ENCODE measurements at regions not wholly inside any gene's neighbourhood (a gene's known extent, or its start where the extent isn't known, plus 50 kb on each side); places are given as distances from the start of the nearest gene placed in this dataset.

GRCh38 chr9:102035929-102036328 is 297.5 kb upstream of the GRIN3A start:
- Histone ChIP-seq H3K27me3 (ENCODE audit: control insufficient read depth, insufficient read depth, low read length) (no peaks in the 10 kb centered on the region), H3K36me3 (ENCODE audit: control insufficient read depth, insufficient read depth, low read length) (no peaks in the 10 kb centered on the region), H3K9me3 (ENCODE audit: control insufficient read depth in 2 of 2, low read length in 2 of 2) (peaks cover 0 to 2% of the 10 kb centered on the region in 2 experiments), H3K4me3 (ENCODE audit: low read depth, low read length) (no peak overlapping the region), H3K4me1 (ENCODE audit: control insufficient read depth, insufficient read depth, low read length, poor library complexity, severe bottlenecking) (no peaks in the 10 kb centered on the region), H3K27ac (ENCODE audit: insufficient read depth, low read length, poor library complexity, severe bottlenecking) (no peak overlapping the region)
- peak in 1 of 3 donors; percentile 1 for DNase-seq
- Mint-ChIP-seq H3K27ac (no peak overlapping the region), H3K36me3 (no peaks in the 10 kb centered on the region), H3K9me3 (peaks cover 0 to 3% (median 0%) of the 10 kb centered on the region in 7 donors), H3K4me3 (no peak overlapping the region), H3K27me3 (no peaks in the 10 kb centered on the region), H3K4me1 (no peaks in the 10 kb centered on the region)
- ATAC-seq (ENCODE audit: low read depth in 2 of 2) = no peak

GRCh38 chr9:102032614-102033013 is 294.2 kb upstream of the GRIN3A start:
- no peak for DNase-seq
- H3K4me1 Mint-ChIP-seq = no peaks in the 10 kb centered on the region
- Histone ChIP-seq H3K36me3 (ENCODE audit: control insufficient read depth, insufficient read depth, low read length) (no peaks in the 10 kb centered on the region), H3K27me3 (ENCODE audit: control insufficient read depth, insufficient read depth, low read length) (no peaks in the 10 kb centered on the region), H3K9me3 (ENCODE audit: control insufficient read depth in 2 of 2, low read length in 2 of 2) (peaks cover 0 to 2% of the 10 kb centered on the region in 2 experiments), H3K4me1 (ENCODE audit: control insufficient read depth, insufficient read depth, low read length, poor library complexity, severe bottlenecking) (no peaks in the 10 kb centered on the region), H3K27ac (ENCODE audit: insufficient read depth, low read length, poor library complexity, severe bottlenecking) (no peak overlapping the region), H3K4me3 (ENCODE audit: low read depth, low read length) (no peak overlapping the region)
- H3K27ac Mint-ChIP-seq = no peak overlapping the region
- peaks cover 4% of the 10 kb centered on the region for H3K27me3 Mint-ChIP-seq
- peak overlapping the region in 1 of 4 donors; percentile 10 for H3K4me3 Mint-ChIP-seq
- peaks cover 0 to 3% (median 0%) of the 10 kb centered on the region in 7 donors for H3K9me3 Mint-ChIP-seq
- no peak for ATAC-seq (ENCODE audit: low read depth in 2 of 2)
- H3K36me3 Mint-ChIP-seq = no peaks in the 10 kb centered on the region

- DNase-seq (no peak), ATAC-seq (ENCODE audit: low read depth in 2 of 2) (no peak)
- H3K4me1 Mint-ChIP-seq = no peaks in the 10 kb centered on the region
- Histone ChIP-seq H3K27ac (ENCODE audit: insufficient read depth, low read length, poor library complexity, severe bottlenecking) (no peak overlapping the region), H3K36me3 (ENCODE audit: control insufficient read depth, insufficient read depth, low read length) (no peaks in the 10 kb centered on the region), H3K9me3 (ENCODE audit: control insufficient read depth in 2 of 2, low read length in 2 of 2) (no peaks in the 10 kb centered on the region), H3K4me1 (ENCODE audit: control insufficient read depth, insufficient read depth, low read length, poor library complexity, severe bottlenecking) (no peaks in the 10 kb centered on the region), H3K4me3 (ENCODE audit: low read depth, low read length) (no peak overlapping the region), H3K27me3 (ENCODE audit: control insufficient read depth, insufficient read depth, low read length) (no peaks in the 10 kb centered on the region)
- peaks cover 0 to 12% (median 3%) of the 10 kb centered on the region in 7 donors for H3K9me3 Mint-ChIP-seq
- H3K27me3 Mint-ChIP-seq = no peaks in the 10 kb centered on the region
- H3K4me3 Mint-ChIP-seq = no peak overlapping the region
- no peak overlapping the region for H3K27ac Mint-ChIP-seq
- H3K36me3 Mint-ChIP-seq = no peaks in the 10 kb centered on the region
Observed at GRCh38 chr9:102000956-102001355, 262.5 kb upstream of the GRIN3A start.

GRCh38 chr9:101999441-101999840 is 261.0 kb upstream of the GRIN3A start:
- Histone ChIP-seq H3K36me3 (ENCODE audit: control insufficient read depth, insufficient read depth, low read length) (no peaks in the 10 kb centered on the region), H3K27me3 (ENCODE audit: control insufficient read depth, insufficient read depth, low read length) (no peaks in the 10 kb centered on the region), H3K4me1 (ENCODE audit: control insufficient read depth, insufficient read depth, low read length, poor library complexity, severe bottlenecking) (no peaks in the 10 kb centered on the region), H3K9me3 (ENCODE audit: control insufficient read depth in 2 of 2, low read length in 2 of 2) (no peaks in the 10 kb centered on the region), H3K27ac (ENCODE audit: insufficient read depth, low read length, poor library complexity, severe bottlenecking) (no peak overlapping the region), H3K4me3 (ENCODE audit: low read depth, low read length) (no peak overlapping the region)
- H3K9me3 Mint-ChIP-seq = peaks cover 0 to 12% (median 3%) of the 10 kb centered on the region in 7 donors
- no peak for DNase-seq
- no peaks in the 10 kb centered on the region for H3K36me3 Mint-ChIP-seq
- ATAC-seq (ENCODE audit: low read depth in 2 of 2) = no peak
- H3K27ac Mint-ChIP-seq = no peak overlapping the region
- H3K4me3 Mint-ChIP-seq = no peak overlapping the region
- no peaks in the 10 kb centered on the region for H3K27me3 Mint-ChIP-seq
- H3K4me1 Mint-ChIP-seq = no peaks in the 10 kb centered on the region

GRCh38 chr9:101995231-101995630 is 256.8 kb upstream of the GRIN3A start:
- Histone ChIP-seq H3K9me3 (ENCODE audit: control insufficient read depth in 2 of 2, low read length in 2 of 2) (no peaks in the 10 kb centered on the region), H3K27ac (ENCODE audit: insufficient read depth, low read length, poor library complexity, severe bottlenecking) (no peak overlapping the region), H3K36me3 (ENCODE audit: control insufficient read depth, insufficient read depth, low read length) (no peaks in the 10 kb centered on the region), H3K27me3 (ENCODE audit: control insufficient read depth, insufficient read depth, low read length) (no peaks in the 10 kb centered on the region), H3K4me1 (ENCODE audit: control insufficient read depth, insufficient read depth, low read length, poor library complexity, severe bottlenecking) (no peaks in the 10 kb centered on the region), H3K4me3 (ENCODE audit: low read depth, low read length) (no peak overlapping the region)
- no peaks in the 10 kb centered on the region for H3K36me3 Mint-ChIP-seq
- no peak overlapping the region for H3K27ac Mint-ChIP-seq
- ATAC-seq (ENCODE audit: low read depth in 2 of 2) = no peak
- no peak overlapping the region for H3K4me3 Mint-ChIP-seq
- peaks cover 0 to 6% (median 0%) of the 10 kb centered on the region in 7 donors for H3K9me3 Mint-ChIP-seq
- no peaks in the 10 kb centered on the region for H3K4me1 Mint-ChIP-seq
- no peaks in the 10 kb centered on the region for H3K27me3 Mint-ChIP-seq
- DNase-seq = no peak

GRCh38 chr9:101993771-101994170 is 255.3 kb upstream of the GRIN3A start:
- no peak for ATAC-seq (ENCODE audit: low read depth in 2 of 2)
- Histone ChIP-seq H3K9me3 (ENCODE audit: control insufficient read depth in 2 of 2, low read length in 2 of 2) (no peaks in the 10 kb centered on the region), H3K36me3 (ENCODE audit: control insufficient read depth, insufficient read depth, low read length) (no peaks in the 10 kb centered on the region), H3K4me1 (ENCODE audit: control insufficient read depth, insufficient read depth, low read length, poor library complexity, severe bottlenecking) (no peaks in the 10 kb centered on the region), H3K27ac (ENCODE audit: insufficient read depth, low read length, poor library complexity, severe bottlenecking) (no peak overlapping the region), H3K27me3 (ENCODE audit: control insufficient read depth, insufficient read depth, low read length) (no peaks in the 10 kb centered on the region), H3K4me3 (ENCODE audit: low read depth, low read length) (no peak overlapping the region)
- Mint-ChIP-seq H3K27me3 (no peaks in the 10 kb centered on the region), H3K4me3 (no peak overlapping the region), H3K4me1 (no peaks in the 10 kb centered on the region), H3K36me3 (no peaks in the 10 kb centered on the region), H3K9me3 (peaks cover 0 to 6% (median 0%) of the 10 kb centered on the region in 7 donors), H3K27ac (no peak overlapping the region)
- DNase-seq = no peak

- Histone ChIP-seq H3K9me3 (ENCODE audit: control insufficient read depth in 2 of 2, low read length in 2 of 2) (no peaks in the 10 kb centered on the region), H3K27me3 (ENCODE audit: control insufficient read depth, insufficient read depth, low read length) (no peaks in the 10 kb centered on the region), H3K27ac (ENCODE audit: insufficient read depth, low read length, poor library complexity, severe bottlenecking) (no peak overlapping the region), H3K4me1 (ENCODE audit: control insufficient read depth, insufficient read depth, low read length, poor library complexity, severe bottlenecking) (no peaks in the 10 kb centered on the region), H3K36me3 (ENCODE audit: control insufficient read depth, insufficient read depth, low read length) (no peaks in the 10 kb centered on the region), H3K4me3 (ENCODE audit: low read depth, low read length) (no peak overlapping the region)
- DNase-seq = no peak
- no peaks in the 10 kb centered on the region for H3K36me3 Mint-ChIP-seq
- no peaks in the 10 kb centered on the region for H3K4me1 Mint-ChIP-seq
- H3K4me3 Mint-ChIP-seq = no peak overlapping the region
- H3K27ac Mint-ChIP-seq = no peak overlapping the region
- no peaks in the 10 kb centered on the region for H3K27me3 Mint-ChIP-seq
- H3K9me3 Mint-ChIP-seq = peaks cover 0 to 2% (median 0%) of the 10 kb centered on the region in 7 donors
- no peak for ATAC-seq (ENCODE audit: low read depth in 2 of 2)
Observed at GRCh38 chr9:101991926-101992325, 253.5 kb upstream of the GRIN3A start.

GRCh38 chr9:101977614-101978210 is 239.3 kb upstream of the GRIN3A start:
- Histone ChIP-seq H3K9me3 (ENCODE audit: control insufficient read depth in 2 of 2, low read length in 2 of 2) (no peaks in the 10 kb centered on the region), H3K27me3 (ENCODE audit: control insufficient read depth, insufficient read depth, low read length) (no peaks in the 10 kb centered on the region), H3K27ac (ENCODE audit: insufficient read depth, low read length, poor library complexity, severe bottlenecking) (no peak overlapping the region), H3K4me3 (ENCODE audit: low read depth, low read length) (no peak overlapping the region), H3K4me1 (ENCODE audit: control insufficient read depth, insufficient read depth, low read length, poor library complexity, severe bottlenecking) (no peaks in the 10 kb centered on the region), H3K36me3 (ENCODE audit: control insufficient read depth, insufficient read depth, low read length) (no peaks in the 10 kb centered on the region)
- no peaks in the 10 kb centered on the region for H3K9me3 Mint-ChIP-seq
- H3K27ac Mint-ChIP-seq = no peak overlapping the region
- no peaks in the 10 kb centered on the region for H3K4me1 Mint-ChIP-seq
- ATAC-seq (ENCODE audit: low read depth in 2 of 2) (no peak), DNase-seq (peak in 1 of 3 donors; percentile 23)
- H3K36me3 Mint-ChIP-seq = no peaks in the 10 kb centered on the region
- no peak overlapping the region for H3K4me3 Mint-ChIP-seq
- no peaks in the 10 kb centered on the region for H3K27me3 Mint-ChIP-seq
